ENCODE measurements at regions not wholly inside any gene's neighbourhood (a gene's known extent, or its start where the extent isn't known, plus 50 kb on each side); places are given as distances from the start of the nearest gene placed in this dataset.

GRCh38 chr9:16217943-16218701, 652.3 kb downstream of the BNC2 start:
- DNase-seq (ENCODE audit: low spot score), result no peak
- no peaks in the 10 kb centered on the region for H3K9me3 Mint-ChIP-seq (ENCODE audit: unreplicated experiment)
- no peak for TF ChIP-seq CTCF (IDR thresholded peaks at IDR 0.05; ENCODE audit: unreplicated experiment)
- peaks cover 2% of the 10 kb centered on the region for H3K27me3 Mint-ChIP-seq (ENCODE audit: unreplicated experiment)
- no peak overlapping the region for H3K4me3 Mint-ChIP-seq (ENCODE audit: unreplicated experiment)
- no peaks in the 10 kb centered on the region for H3K36me3 Mint-ChIP-seq (ENCODE audit: low read depth, unreplicated experiment)
- H3K4me1 Mint-ChIP-seq (ENCODE audit: unreplicated experiment), result peaks cover 15% of the 10 kb centered on the region
- no peak overlapping the region for H3K27ac Mint-ChIP-seq (ENCODE audit: unreplicated experiment)

- no peak for TF ChIP-seq CTCF (IDR thresholded peaks at IDR 0.05; ENCODE audit: unreplicated experiment)
- H3K9me3 Mint-ChIP-seq (ENCODE audit: unreplicated experiment), result no peaks in the 10 kb centered on the region
- H3K27me3 Mint-ChIP-seq (ENCODE audit: unreplicated experiment), result peaks cover 2% of the 10 kb centered on the region
- H3K27ac Mint-ChIP-seq (ENCODE audit: unreplicated experiment), result no peak overlapping the region
- H3K4me3 Mint-ChIP-seq (ENCODE audit: unreplicated experiment), result no peak overlapping the region
- H3K4me1 Mint-ChIP-seq (ENCODE audit: unreplicated experiment), result peaks cover 15% of the 10 kb centered on the region
- DNase-seq (ENCODE audit: low spot score), result no peak
- H3K36me3 Mint-ChIP-seq (ENCODE audit: low read depth, unreplicated experiment), result no peaks in the 10 kb centered on the region
Observed at GRCh38 chr9:16221366-16221765, 649.1 kb downstream of the BNC2 start.

- Mint-ChIP-seq H3K4me3 (ENCODE audit: unreplicated experiment) (no peak overlapping the region), H3K9me3 (ENCODE audit: unreplicated experiment) (no peaks in the 10 kb centered on the region), H3K4me1 (ENCODE audit: unreplicated experiment) (peaks cover 15% of the 10 kb centered on the region), H3K27ac (ENCODE audit: unreplicated experiment) (no peak overlapping the region), H3K36me3 (ENCODE audit: low read depth, unreplicated experiment) (no peaks in the 10 kb centered on the region), H3K27me3 (ENCODE audit: unreplicated experiment) (peaks cover 2% of the 10 kb centered on the region)
- no peak for DNase-seq (ENCODE audit: low spot score)
- TF ChIP-seq CTCF (IDR thresholded peaks at IDR 0.05; ENCODE audit: unreplicated experiment), result no peak
Observed at GRCh38 chr9:16221822-16222547, 648.5 kb downstream of the BNC2 start.

- peaks cover 15% of the 10 kb centered on the region for H3K4me1 Mint-ChIP-seq (ENCODE audit: unreplicated experiment)
- no peak overlapping the region for H3K27ac Mint-ChIP-seq (ENCODE audit: unreplicated experiment)
- H3K27me3 Mint-ChIP-seq (ENCODE audit: unreplicated experiment), result peaks cover 3% of the 10 kb centered on the region
- no peaks in the 10 kb centered on the region for H3K36me3 Mint-ChIP-seq (ENCODE audit: low read depth, unreplicated experiment)
- H3K9me3 Mint-ChIP-seq (ENCODE audit: unreplicated experiment), result no peaks in the 10 kb centered on the region
- no peak for TF ChIP-seq CTCF (IDR thresholded peaks at IDR 0.05; ENCODE audit: unreplicated experiment)
- no peak for DNase-seq (ENCODE audit: low spot score)
- H3K4me3 Mint-ChIP-seq (ENCODE audit: unreplicated experiment), result no peak overlapping the region
Observed at GRCh38 chr9:16223074-16223871, 647.2 kb downstream of the BNC2 start.

All from endothelial cell (in vitro differentiated cells).